Inflammatory macrophage (primary cell): ENCODE measurements at regions not wholly inside any gene's neighbourhood (a gene's known extent, or its start where the extent isn't known, plus 50 kb on each side); places are given as distances from the start of the nearest gene placed in this dataset.
"Not testable (repeated sequence)": the region's sequence is repeated elsewhere in the genome, so short reads cannot be mapped to it uniquely, and the experiment has no call there.

ENCODE experiments used
- DNase-seq, 2 donors: peaks; one replicate each; pipeline ENCODE4 v3.0.0-alpha.2; 2020 to 2022

DNA sequence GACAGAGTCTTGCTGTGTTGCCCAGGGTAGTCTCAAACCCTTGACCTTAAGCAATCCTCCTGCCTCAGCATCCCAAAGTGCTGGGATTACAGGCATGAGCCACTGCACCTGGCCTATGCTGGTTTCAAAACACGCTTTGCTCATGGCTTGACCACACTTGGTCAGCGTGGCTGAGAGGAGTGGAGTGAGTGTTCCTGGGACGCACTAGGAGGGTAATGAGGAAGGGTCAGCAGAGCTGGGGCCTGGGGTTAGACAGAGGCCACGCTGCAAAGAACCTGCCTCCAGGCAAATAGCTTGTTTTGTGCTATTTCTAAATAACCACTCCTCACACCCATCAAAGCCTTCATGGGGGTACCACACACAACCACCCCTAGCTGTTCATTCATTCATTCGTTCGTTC, 77.9 kb upstream of the TOX2 start:
- no peak for DNase-seq

DNA sequence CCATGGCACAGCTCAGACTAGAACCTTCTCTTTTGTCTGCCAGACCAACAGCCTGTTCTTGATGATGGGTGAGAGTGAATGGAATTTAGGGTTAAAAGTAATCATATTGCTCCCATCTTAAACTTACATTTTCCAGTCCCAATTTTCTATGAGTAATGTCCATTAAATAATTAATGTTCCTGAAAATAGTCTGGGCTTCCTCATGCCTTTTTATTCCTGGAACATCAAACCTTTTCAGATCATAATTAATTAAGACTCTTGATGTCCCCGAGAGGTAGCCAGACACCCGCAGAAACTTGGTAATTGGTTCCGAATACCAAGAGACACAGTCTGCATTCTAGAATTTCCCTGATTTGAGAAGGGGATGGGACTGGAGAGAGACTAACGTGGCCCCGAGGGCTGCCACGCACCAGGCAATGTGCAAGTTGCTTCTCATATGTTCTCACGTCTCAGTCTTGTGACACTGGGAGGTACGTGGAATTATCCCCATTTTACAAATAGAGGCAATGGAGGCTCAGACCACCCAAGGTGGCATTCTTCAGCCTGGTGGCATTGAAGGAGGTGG, 78.6 kb upstream of the TOX2 start:
- no peak for DNase-seq

DNA sequence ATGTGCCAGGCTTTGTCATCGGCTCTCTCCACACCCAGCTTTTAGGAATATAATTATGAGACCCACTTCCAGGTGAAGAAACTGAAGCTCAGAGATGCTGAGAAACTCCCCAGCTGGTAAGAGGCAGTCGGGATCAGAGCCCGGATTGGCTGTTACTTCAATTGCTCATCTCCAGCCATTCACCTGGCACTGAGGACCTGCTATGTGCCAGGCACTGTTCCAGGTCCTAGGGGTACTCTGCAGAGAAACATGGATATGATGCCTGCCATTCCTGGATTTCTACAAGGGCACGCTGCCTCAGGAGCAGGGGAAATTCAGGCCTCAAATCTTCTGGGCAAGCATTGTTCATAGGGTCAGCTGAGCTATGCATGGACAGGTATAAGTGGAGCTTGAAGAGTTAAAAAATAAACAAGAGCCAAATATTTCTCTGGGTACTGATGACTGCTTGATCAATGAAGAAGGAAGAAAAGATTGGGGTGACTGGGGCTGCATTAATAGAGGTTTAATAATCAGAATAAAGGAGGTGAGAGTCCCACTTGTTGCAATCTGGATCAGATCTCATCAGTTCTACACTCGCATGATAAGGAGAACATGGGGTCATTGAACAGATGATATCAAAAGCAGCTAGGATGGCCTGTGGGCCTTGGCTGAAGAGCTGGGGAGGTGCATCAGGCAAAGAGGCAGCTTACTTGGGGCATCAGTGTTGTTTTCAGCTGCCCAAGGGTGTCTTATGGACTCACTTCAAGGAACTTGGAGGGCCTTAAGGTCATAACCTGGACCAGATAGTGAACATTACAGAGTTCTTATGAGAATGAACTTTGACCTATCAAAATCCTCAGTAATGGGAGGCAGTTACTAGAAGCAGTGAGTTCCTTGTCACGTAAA, 80.9 kb upstream of the TOX2 start:
- no peak for DNase-seq

DNA sequence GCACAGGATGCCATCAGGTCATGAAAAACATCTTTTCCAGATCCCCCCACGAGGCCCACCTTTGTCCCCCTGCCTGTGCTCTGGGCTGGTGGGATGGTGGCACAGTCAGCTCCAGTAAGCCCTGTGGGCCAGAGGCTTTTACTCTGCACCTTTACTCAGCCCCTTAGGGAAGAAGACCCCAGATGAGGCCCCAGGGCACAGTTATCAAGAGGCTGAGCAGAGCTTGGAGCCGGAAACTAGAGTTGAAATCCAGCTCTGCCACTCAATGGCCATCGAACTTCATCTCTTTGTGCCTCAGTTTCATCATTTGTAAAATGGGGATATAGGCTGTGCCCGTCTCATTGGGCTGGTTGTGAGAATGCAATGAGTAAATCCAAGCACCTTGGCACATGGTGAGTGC, 81.7 kb upstream of the TOX2 start:
- no peak for DNase-seq

DNA sequence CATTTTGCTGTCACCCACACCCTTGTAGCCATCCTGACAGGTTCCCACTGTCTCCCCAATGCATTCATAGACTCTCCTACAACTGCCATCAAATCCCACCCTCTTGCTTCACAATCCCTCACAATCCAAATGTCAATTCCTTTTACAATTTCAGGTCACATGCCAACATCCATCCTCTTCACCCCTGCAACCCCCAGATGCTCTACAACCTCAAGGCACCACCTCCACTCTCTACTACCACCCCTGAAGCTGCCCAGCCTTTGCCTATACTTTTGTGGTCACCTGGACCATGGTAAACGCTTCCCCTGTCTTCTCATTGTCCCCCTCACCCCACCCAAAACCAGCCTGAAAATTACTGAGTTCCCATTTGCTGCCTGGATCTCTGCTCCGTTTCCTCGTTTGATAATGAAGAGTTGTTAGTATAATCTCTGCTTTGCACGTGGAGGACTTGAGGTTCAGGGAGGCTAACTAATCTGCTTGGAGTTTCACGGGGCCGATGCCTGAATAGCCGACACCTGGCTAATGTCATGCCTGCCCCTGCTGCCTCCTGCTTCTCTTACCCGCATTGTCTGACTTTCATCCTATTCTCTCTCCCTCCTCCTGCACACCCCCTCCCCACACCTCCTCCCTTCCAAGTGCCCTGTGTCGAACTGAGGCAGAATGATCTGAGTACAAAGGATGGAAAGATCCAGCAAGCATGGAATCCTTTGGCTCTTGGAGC, 82.4 kb upstream of the TOX2 start:
- DNase-seq, result no peak

DNA sequence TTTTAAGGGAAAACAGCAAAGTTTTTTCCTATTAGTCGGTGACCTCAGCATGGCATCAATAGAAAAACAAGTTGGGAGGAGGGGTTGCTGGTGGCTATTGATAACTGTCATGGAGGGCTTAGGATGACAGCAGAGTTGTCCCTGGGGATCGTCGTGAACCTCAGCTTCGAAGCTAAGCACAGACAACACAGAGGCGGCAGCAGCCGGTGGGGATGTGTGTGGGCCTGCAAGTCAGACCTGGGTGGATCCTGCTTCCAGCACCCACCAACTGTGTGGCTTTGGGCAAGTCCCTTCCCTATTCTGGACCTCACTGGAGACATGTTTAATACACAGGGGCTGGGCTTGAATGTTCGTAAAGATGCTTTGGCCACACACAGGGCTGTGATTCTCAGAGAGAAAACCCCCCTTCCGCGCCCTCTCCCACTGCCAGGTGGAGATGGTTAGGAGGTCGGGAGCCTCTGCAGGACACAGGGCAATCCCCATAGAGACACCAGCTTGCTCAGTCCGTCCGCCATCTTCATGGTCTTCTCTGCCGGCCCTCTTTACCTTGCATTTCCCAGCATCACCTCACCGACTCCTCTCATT, 83.1 kb upstream of the TOX2 start:
- no peak for DNase-seq

DNA sequence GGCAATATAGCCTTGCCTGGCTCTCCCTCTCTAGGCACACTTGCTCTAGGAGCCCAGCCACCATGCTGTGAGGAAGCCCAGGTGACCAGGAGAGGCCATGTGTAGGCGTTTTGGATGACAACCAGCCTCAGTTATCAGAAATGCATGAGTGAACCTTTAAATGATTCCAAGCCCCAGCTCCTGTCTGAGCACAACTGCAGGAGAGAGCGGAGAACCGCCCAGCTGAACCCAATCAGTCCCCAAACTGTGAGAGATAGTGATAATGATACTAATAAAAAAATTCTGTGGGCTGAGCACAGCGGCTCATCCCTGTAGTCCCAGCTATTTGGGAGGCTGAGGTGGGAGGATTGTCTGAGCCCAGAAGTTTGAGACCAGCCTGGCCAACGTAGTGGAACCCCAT, 83.8 kb upstream of the TOX2 start:
- no peak for DNase-seq

DNA sequence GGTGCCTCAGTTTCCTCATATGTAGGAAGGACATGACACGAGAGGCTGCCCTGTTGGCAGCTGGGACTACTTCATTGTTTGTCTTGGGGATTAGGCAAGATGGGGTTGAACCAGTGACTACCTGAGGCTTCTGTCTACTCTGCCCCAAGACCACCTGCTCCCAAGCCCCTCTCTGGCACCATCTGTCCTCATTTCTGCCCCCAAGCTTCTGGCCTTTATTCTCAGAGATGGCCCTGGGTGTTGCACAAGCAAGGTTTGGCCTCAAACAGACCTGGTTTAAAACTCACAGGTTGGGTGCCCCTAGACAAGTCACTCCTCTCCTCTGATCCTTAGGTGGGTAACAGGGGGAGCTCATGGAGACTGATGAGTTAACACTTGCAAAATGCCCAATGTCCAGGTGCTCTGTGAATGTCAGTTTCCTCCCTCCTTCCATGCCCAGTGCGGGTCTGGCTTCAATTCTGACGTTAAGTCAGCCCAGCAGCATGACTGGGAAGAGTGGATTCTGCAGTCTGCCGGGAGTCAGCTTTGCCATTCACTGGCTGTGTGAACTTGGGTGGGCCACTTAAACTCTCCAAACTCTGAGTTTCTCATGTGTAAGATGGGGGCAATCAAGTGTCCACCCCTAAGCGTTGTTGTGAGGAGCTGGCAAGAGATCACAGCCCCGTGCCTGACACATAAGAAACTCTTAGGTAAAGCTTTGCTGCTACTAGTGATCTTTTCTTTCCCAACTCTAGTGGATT, 84.5 kb upstream of the TOX2 start:
- no peak for DNase-seq

DNA sequence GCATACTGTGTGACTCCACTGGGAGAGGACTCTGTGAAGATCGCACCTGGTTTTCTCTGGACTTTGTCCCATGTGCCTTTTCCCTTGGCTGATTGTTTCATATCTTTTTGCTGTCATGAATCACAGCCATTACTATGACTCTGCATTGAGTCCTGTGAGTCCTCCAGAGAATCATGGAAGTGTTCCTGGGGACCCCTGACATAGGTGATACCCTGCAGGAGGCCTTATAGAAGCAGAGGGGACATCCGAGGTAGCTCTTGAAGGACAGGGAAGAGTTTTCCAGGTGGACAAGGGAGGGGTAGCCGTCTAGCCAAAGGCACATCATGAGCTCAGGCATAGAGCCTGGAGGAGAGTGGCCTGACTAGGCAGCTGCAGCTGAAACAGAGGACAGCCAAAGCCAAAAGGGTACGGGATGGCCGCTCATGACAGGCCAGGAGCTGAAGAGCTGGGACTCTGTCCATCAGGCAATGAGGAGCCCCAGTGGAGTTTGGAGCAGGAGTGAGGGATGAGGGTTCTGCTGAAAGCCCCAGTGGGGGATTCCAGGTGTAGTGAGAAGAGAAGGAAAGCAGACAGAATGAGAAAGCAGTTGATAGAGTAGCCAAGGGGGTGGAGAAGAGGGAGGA, 86.6 kb upstream of the TOX2 start:
- DNase-seq, result no peak

DNA sequence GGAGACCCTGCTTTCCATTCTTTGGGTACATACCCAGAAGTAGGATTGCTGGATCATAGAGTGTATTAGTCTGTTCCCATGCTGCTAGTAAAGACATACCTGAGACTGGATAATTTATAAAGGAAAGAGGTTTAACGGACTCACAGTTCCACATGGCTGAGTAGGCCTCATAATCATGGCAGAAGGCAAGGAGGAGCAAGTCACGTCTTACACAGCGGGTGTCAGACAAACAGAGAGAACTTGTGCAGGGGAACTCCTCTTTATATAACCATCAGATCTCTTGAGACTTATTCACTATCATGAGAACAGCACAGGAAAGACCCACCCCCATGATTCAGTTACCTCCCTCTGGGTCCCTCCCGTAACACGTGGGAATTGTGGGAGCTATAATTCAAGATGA, 87.7 kb upstream of the TOX2 start:
- DNase-seq, result not testable (repeated sequence)

DNA sequence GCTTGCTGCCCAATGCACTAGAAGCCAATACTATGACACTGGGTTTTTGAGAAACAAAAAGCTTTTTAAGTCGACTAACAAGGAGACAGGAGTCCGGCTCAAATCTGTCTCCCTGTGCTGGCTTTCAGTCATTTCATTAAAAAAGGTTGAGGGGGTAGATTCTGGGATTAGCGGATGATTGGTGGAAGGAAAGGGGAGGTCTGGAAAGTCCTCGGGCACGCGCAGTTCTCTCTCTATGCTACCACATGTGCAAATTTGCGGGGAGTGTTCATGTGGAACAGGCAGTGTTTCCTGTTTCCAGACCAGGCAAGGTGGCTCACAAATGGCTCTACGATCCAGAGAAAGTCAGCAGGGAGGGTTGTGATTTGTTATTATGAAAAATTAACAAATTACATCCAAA, 89.1 kb upstream of the TOX2 start:
- DNase-seq, result no peak

DNA sequence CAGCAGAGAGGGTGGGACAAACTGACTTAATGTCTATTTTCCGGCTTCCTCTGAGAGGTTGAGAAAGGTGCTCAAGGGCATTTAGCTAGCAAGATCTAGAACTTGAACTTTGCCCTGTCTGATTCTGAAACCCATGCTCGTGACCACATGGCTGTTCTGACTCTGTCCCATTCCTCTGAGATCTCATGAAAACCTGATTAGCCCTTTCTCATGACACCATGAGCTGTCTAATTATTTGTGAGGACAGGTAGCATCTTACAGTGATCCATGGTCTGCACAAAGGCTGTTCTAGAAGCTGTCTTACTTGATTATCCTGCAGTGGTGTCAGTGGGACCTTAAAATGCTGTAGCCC, 89.6 kb upstream of the TOX2 start:
- no peak for DNase-seq

DNA sequence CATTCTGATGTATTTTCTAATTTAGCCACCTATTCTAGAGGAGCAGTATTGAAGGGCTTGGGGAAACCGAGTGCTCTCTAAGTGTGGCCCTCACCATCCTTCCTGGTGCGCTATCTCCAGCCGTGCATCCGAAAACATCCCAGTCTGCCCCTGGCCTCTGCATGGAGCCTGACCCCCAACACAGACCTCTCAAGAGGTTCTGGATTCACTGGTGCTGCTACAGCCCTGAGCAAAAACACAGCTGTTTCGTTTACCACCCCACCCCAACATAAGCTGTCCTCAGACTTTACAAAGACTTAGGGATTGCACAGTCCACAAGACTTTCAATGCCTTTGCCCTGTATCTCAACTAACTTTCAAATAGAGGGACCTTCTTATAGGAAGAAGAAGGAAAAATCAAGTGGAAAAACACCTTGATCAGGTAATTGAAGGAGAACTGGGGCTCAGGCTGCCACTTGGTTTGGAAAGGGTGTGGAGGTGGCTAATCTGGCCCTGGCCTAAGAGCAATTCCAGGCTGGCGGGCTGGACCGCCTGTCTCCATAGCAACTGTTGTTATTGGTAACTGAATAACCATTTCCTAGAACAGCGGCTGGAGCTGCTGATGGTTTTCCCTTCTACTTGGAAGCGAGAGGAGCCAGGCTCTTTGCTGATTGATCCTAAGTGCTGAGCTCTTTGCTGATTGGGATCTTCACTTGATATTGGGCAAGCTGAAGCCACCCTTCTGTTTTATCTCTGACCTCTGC, 90.2 kb upstream of the TOX2 start:
- no peak for DNase-seq

DNA sequence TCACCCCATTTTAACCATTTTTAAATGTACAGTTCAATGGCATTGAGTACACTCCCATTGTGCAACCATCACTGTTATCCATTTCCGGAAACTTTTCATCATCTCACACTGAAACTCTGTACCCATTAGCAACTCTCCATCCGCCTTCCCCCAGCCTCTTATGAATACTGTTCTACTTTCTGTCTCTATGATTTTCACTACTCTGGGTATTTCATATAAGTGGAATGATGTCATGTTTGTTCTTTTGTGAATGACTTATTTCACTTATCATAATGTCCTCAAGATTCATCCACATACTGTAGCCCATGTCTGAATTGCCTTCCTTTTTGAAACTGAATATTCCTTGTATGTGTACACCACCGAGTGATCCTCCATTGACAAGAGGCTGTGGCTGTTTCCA, 92.9 kb upstream of the TOX2 start:
- DNase-seq, result no peak

DNA sequence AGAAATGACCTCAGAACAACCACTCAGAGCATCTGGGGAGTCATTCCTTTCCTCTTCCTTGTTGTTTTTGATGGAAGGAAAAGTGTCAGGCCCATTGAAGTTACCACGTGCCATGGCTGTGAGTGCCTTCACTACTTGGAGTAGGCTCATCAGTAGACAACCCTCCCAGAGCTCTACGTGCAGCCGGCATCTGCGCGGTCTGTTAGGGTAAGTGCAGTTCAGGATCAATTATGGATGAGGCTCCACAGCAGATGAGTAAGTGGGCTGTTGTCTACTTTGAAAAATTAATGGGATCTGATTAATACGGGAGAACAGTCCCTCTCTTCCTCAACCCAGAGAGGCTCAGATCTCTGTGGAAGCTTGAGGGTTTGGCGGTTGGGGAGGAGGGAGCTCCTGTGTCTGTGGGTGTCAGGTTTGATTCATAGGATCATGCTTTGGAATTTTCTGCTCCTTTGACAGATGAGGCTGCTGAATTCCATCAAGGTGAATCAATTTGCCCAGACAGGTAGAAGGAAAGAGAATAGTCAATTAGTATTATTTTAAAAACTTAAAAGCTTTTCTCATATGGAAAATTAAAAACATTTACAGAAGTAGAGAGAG, 93.8 kb upstream of the TOX2 start:
- DNase-seq, result no peak

DNA sequence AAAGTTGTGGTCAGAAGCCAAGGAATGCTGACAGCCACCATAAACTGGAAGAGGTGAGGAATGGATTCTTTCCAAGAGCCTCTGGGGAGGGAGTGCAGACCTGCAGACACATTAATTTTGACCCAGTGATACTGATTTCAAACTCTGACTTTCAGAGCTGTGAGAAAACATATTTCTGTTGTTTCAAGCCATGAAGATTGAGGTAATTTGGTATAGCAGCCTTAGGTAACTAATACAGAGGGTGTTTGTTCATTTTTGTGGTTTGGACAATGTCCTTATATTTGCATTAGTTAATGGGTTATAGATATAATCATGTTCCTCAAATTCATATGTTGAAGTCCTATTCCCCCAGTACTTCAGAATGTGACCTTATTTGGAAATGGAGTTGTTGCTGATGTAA, 85.4 kb upstream of the GTSF1L start:
- no peak for DNase-seq

DNA sequence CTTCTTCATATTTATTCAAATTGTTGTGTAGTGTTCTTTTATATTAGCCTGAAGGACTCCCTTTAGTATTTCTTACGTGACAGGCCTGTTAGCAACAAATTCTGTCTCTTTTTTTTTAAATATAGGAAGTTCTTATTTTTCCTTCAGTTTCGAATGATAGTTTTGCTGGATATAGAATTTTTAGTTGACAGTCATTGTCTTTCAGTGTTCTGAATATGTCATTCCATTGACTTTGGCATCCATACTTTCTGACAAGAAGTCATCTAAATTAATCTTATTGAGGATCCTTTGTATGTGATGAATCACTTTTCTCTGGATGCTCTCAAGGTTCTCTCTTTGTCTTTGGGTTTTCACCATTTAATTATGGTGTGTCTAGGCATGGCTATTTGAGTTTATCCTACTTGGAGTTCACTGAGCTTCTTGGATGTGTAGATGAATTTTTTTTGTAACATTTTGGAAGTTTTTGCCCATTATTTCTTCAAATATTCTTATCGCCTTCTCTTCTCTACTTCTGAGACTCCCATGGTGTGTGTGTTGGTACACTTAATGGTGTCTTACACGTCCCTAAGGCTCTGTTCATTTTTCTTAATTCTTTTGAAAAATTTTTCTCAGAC, 82.5 kb upstream of the GTSF1L start:
- DNase-seq, result no peak

DNA sequence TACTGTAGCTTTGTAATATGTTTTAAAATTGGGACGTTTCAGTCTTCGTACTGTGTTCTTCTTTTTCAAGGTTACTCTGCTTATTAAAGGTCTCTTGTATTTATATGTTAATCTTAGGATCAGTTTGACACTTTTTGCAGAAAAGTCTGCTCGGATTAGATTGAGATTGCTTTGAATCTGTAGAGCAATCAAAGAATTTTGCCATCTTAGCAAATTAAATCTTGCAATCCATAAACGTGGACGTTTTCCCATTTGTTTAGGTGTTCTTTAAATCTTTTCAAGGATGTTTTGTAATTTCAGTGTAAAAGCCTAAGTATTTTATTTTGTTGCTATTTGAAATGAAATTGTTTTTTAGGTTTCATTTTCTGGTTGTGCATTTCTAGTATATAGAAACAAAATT, 78.0 kb upstream of the GTSF1L start:
- no peak for DNase-seq

DNA sequence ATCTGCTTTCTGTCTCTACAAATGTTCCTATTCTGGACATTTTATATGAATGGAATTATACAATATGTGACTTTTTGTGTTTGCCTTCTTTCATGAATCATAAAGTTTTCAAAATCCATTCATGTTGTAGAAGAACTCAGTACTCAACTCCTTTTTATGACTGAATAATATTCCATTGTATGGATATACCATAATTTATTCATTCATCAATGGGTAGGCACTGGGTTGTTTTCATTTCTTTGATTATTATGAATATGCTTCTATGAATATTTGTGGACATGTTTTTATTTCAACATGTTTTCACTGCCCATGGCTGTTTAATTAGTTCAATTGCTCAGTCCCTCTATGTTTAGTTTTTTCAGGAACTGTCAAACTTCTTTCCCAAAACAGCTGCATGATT, 76.5 kb upstream of the GTSF1L start:
- no peak for DNase-seq

DNA sequence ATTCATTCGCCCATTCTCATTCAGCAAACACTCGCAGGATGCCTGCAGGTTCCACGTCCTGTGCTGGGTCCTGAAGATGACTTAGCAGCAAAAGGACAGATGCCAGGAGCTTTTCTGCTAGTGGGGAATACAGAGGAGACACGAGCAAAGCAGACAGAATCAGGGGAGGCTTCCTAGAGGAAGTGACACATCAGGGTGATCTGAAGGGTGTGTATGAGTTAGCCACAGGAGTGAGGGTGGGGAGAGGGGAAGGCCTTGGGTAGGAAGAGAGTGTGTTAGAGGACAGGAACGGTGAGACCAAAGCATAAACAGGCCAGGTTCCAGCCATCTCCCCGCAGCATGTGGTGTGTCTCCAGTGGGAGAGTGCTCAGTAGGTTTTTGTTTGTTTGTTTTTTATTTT, 73.4 kb upstream of the GTSF1L start:
- DNase-seq, result no peak

DNA sequence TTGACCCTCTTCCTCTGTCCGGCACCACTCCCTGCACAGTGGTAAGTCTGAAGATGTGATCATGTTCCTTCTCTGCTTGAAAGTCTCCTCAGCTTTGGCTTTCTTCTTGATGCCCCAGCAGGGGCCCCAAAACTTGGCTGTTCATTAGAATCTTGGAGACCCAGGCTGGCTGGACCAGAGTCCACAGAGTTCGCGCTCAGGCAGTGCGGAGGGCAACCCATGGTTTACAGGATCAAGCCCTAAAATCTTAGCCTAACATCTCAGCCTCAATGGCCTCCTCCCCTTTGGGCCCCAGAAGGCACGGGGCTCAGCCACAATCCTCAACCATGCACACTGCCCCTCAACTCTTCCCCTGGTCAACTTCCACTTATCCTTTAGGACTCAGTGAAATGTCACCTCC, 72.9 kb upstream of the GTSF1L start:
- no peak for DNase-seq
